ENCODE measurements at regions not wholly inside any gene's neighbourhood (a gene's known extent, or its start where the extent isn't known, plus 50 kb on each side); places are given as distances from the start of the nearest gene placed in this dataset.

DNA sequence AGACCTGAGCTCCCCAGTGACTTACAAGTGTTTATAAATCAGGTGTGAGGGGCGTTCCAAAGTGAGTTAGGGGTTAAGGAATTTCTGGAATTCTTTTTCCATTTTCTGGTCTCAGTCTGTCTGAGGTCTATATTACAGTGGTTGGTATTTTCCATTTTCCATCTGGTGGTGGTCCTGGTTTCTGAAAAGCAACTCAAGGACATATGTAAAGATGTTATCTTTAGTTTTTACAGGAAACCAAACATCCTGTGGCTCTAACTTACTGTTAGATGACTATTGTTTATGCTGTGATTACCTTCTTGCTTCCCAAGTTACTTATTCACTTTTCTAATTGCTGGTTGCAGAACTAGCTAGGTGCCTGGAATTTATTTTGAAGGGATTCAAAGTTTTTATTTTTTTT lies 53.5 kb upstream of the IL21 start:
- TF ChIP-seq BACH2 (CRISPR knock-in tag; IDR thresholded peaks at IDR 0.05; ENCODE audit: borderline replicate concordance) (no peak), ZFP30 (CRISPR knock-in tag; IDR thresholded peaks at IDR 0.05) (no peak), SNAI2 (CRISPR knock-in tag; IDR thresholded peaks at IDR 0.05) (no peak), ARNTL (CRISPR knock-in tag; IDR thresholded peaks at IDR 0.05; ENCODE audit: borderline replicate concordance, low read depth) (no peak), ZNF8 (CRISPR knock-in tag; IDR thresholded peaks at IDR 0.05) (no peak), GLIS3 (CRISPR knock-in tag; IDR thresholded peaks at IDR 0.05) (no peak), ZNF70 (CRISPR knock-in tag; IDR thresholded peaks at IDR 0.05) (no peak), TOX (CRISPR knock-in tag; IDR thresholded peaks at IDR 0.05; ENCODE audit: borderline replicate concordance) (no peak), PPARA (CRISPR knock-in tag; IDR thresholded peaks at IDR 0.05; ENCODE audit: borderline replicate concordance) (no peak)
- TF ChIP-seq, protein P1, sequence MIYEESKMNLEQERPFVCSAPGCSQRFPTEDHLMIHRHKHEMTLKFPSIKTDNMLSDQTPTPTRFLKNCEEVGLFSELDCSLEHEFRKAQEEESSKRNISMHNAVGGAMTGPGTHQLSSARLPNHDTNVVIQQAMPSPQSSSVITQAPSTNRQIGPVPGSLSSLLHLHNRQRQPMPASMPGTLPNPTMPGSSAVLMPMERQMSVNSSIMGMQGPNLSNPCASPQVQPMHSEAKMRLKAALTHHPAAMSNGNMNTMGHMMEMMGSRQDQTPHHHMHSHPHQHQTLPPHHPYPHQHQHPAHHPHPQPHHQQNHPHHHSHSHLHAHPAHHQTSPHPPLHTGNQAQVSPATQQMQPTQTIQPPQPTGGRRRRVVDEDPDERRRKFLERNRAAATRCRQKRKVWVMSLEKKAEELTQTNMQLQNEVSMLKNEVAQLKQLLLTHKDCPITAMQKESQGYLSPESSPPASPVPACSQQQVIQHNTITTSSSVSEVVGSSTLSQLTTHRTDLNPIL (CRISPR knock-in tag; IDR thresholded peaks at IDR 0.05; ENCODE audit: low read depth): no peak
- TF ChIP-seq, protein P2, sequence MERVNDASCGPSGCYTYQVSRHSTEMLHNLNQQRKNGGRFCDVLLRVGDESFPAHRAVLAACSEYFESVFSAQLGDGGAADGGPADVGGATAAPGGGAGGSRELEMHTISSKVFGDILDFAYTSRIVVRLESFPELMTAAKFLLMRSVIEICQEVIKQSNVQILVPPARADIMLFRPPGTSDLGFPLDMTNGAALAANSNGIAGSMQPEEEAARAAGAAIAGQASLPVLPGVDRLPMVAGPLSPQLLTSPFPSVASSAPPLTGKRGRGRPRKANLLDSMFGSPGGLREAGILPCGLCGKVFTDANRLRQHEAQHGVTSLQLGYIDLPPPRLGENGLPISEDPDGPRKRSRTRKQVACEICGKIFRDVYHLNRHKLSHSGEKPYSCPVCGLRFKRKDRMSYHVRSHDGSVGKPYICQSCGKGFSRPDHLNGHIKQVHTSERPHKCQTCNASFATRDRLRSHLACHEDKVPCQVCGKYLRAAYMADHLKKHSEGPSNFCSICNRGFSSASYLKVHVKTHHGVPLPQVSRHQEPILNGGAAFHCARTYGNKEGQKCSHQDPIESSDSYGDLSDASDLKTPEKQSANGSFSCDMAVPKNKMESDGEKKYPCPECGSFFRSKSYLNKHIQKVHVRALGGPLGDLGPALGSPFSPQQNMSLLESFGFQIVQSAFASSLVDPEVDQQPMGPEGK (CRISPR knock-in tag; IDR thresholded peaks at IDR 0.05; ENCODE audit: borderline replicate concordance): no peak

Measured in SK-N-SH treated with all-trans-retinoic acid at 6 μM for 48 hours (cell line).